Neural progenitor cell (in vitro differentiated cells): ENCODE measurements at regions not wholly inside any gene's neighbourhood (a gene's known extent, or its start where the extent isn't known, plus 50 kb on each side); places are given as distances from the start of the nearest gene placed in this dataset.

Source experiments
- CTCF ChIP-seq: fragments of 200-600 bp; sonication (generic); IDR thresholded peaks from 2 replicates; pipeline ENCODE4 v1.5.1; 2017; ENCODE audit warnings: antibody characterized with exemption, mild to moderate bottlenecking
- EZH2 ChIP-seq: fragments of 200-600 bp; sonication (generic); IDR thresholded peaks from 2 replicates; pipeline ENCODE4 v1.6.1; 2017; ENCODE audit warnings: antibody characterized with exemption, mild to moderate bottlenecking, moderate library complexity
- EZH2phosphoT487 ChIP-seq: fragments of 200-600 bp; sonication (generic); IDR thresholded peaks from 2 replicates; pipeline ENCODE4 v1.6.1; 2017; ENCODE audit warnings: antibody characterized with exemption

GRCh38 chr1:189027512-189027911 lies 1450.2 kb downstream of the BRINP3 start:
- no peak for TF ChIP-seq CTCF
- no peak for TF ChIP-seq EZH2
- no peak for TF ChIP-seq EZH2phosphoT487
